ENCODE measurements at regions not wholly inside any gene's neighbourhood (a gene's known extent, or its start where the extent isn't known, plus 50 kb on each side); places are given as distances from the start of the nearest gene placed in this dataset.

GRCh38 chr2:11055679-11056215 lies 99.5 kb upstream of the SLC66A3 start:
- Histone ChIP-seq H2BK120ac (replicated peaks; ENCODE audit: low read depth, low read length) (no peak overlapping the region), H2BK5ac (ENCODE audit: low read depth, low read length) (no peak overlapping the region), H3K27me3 (replicated peaks in 1 of 4; ENCODE audit: control insufficient read depth in 3 of 4, extremely low read depth in 1 of 4, insufficient read depth in 3 of 4, low read length in 3 of 4) (no peaks in the 10 kb centered on the region), H3K9me3 (ENCODE audit: insufficient read depth in 2 of 2, low read depth in 1 of 2, low read length in 1 of 2) (no peaks in the 10 kb centered on the region), H3K36me3 (ENCODE audit: control insufficient read depth in 2 of 4, insufficient read depth in 4 of 4, low read length in 3 of 4) (no peaks in the 10 kb centered on the region), H3K56ac (replicated peaks; ENCODE audit: insufficient read length, low read depth, low read length) (no peak overlapping the region), H3K9ac (replicated peaks in 1 of 4; ENCODE audit: extremely low read depth in 1 of 4, low read depth in 3 of 4, low read length in 3 of 4) (no peak overlapping the region), H3K23ac (ENCODE audit: insufficient read length) (no peak overlapping the region), H3K79me1 (ENCODE audit: low read depth, low read length) (no peaks in the 10 kb centered on the region), H4K91ac (replicated peaks; ENCODE audit: insufficient read length, low read length) (no peak overlapping the region), H3K4me2 (ENCODE audit: insufficient read depth in 1 of 2, low read depth in 2 of 2, low read length in 2 of 2) (no peak overlapping the region), H4K8ac (ENCODE audit: extremely low read depth, insufficient read depth, low read length) (no peak overlapping the region), H2AK5ac (ENCODE audit: low read depth, low read length) (no peak overlapping the region), H3K4ac (replicated peaks; ENCODE audit: insufficient read length, low read depth, low read length) (no peak overlapping the region), H2BK15ac (ENCODE audit: low read length) (no peak overlapping the region), H3K79me2 (ENCODE audit: control insufficient read depth in 1 of 2, insufficient read depth in 2 of 2, low read length in 2 of 2) (no peaks in the 10 kb centered on the region), H3K27ac (ENCODE audit: low read depth, low read length) (no peak overlapping the region), H4K5ac (ENCODE audit: insufficient read length, low read depth, low read length) (no peak overlapping the region), H4K20me1 (replicated peaks in 1 of 2; ENCODE audit: control insufficient read depth in 1 of 2, insufficient read depth in 2 of 2, low read length in 2 of 2) (no peaks in the 10 kb centered on the region), H3K14ac (ENCODE audit: insufficient read length) (no peak overlapping the region), H2BK20ac (ENCODE audit: low read length) (no peak overlapping the region), H3K4me3 (ENCODE audit: extremely low read depth in 1 of 4, insufficient read depth in 2 of 4, low read depth in 3 of 4, low read length in 4 of 4) (no peak overlapping the region), H2BK12ac (ENCODE audit: low read depth, low read length) (no peak overlapping the region), H3K4me1 (replicated peaks in 1 of 4; ENCODE audit: control insufficient read depth in 3 of 4, insufficient read depth in 4 of 4, low read length in 3 of 4) (no peaks in the 10 kb centered on the region), H3K23me2 (ENCODE audit: low read depth, low read length) (no peaks in the 10 kb centered on the region), H2AFZ (ENCODE audit: low read length) (no peak overlapping the region), H3K18ac (ENCODE audit: extremely low read depth, low read length) (no peak overlapping the region)
- TF ChIP-seq POLR2AphosphoS5 (IDR thresholded peaks at IDR 0.05; ENCODE audit: low read depth, low read length) = peak; percentile 40; the same call in 1 of the 2 replicates
- no peak for TF ChIP-seq YY1 (IDR thresholded peaks at IDR 0.05; ENCODE audit: low read depth, low read length)
- TF ChIP-seq, protein P1, sequence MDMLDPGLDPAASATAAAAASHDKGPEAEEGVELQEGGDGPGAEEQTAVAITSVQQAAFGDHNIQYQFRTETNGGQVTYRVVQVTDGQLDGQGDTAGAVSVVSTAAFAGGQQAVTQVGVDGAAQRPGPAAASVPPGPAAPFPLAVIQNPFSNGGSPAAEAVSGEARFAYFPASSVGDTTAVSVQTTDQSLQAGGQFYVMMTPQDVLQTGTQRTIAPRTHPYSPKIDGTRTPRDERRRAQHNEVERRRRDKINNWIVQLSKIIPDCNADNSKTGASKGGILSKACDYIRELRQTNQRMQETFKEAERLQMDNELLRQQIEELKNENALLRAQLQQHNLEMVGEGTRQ (IDR thresholded peaks at IDR 0.05; ENCODE audit: low read length) = no peak
- ChIA-PET CTCF (ENCODE audit: partially characterized antibody) (interaction anchor here (1.2 to 3.0 kb wide), 3 partner anchors 22 to 224 kb away, joined by 3 to 11 read pairs (median 4); no protein-coding TSS in a partner anchor), POLR2A (ENCODE audit: partially characterized antibody) (no interaction called here)
- WGBS, 2 experiments (ENCODE audit: extremely low coverage in 1 of 2, insufficient coverage in 1 of 2, insufficient read length in 1 of 2, insufficient replicate concordance in 2 of 2, low coverage in 1 of 2, low lambda C conversion rate in 2 of 2, missing lambda C conversion rate in 1 of 2) = 95% methylated on average over 9 of the region's 9 CpGs; no CpG with 5 or more reads in 1 of the 2 experiments
- DNase-seq (ENCODE audit: low read depth in 1 of 2, low spot score in 2 of 2) (peak in 1 of 2 experiments; percentile 19), FAIRE-seq (no peak)

All from H1 (cell line).